Left kidney (tissue), 1 donor: ENCODE measurements at regions not wholly inside any gene's neighbourhood (a gene's known extent, or its start where the extent isn't known, plus 50 kb on each side); places are given as distances from the start of the nearest gene placed in this dataset.

Experiments used
- DNase-seq: peaks from one replicate; pipeline ENCODE4 v3.0.0-alpha.2; 2013

DNA sequence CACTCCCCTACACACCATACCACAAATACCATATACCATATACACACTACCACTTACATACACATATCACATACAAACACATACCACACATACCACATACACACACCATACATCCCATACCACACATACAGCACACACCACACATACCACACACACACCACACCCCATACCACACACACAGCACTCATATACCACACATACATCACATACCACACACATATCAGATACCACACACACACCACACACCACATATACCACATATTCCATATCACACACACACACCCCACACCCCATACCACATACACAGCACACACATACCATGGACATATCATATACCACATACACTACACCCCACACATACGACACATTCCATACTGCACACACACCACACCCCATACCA lies 276.6 kb downstream of the GADD45G start:
- DNase-seq, result no peak

DNA sequence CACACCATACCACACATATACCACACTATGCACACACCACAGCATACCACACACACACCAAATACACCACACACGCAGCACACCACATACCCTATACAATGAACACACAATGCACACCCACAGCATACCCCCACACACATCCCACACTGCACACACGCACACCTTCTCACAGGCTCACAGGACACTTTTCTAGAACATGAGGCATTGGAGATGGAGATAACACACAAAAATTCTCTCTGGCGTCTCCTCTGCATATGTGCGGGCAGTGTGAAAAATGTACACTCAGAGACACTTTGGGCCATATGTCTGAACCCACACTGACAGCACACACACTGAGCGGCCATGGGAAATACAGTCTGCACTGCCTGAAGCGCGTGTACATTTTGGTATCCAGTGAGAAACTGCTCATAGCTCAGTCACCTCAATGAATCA lies 278.1 kb downstream of the GADD45G start:
- no peak for DNase-seq

DNA sequence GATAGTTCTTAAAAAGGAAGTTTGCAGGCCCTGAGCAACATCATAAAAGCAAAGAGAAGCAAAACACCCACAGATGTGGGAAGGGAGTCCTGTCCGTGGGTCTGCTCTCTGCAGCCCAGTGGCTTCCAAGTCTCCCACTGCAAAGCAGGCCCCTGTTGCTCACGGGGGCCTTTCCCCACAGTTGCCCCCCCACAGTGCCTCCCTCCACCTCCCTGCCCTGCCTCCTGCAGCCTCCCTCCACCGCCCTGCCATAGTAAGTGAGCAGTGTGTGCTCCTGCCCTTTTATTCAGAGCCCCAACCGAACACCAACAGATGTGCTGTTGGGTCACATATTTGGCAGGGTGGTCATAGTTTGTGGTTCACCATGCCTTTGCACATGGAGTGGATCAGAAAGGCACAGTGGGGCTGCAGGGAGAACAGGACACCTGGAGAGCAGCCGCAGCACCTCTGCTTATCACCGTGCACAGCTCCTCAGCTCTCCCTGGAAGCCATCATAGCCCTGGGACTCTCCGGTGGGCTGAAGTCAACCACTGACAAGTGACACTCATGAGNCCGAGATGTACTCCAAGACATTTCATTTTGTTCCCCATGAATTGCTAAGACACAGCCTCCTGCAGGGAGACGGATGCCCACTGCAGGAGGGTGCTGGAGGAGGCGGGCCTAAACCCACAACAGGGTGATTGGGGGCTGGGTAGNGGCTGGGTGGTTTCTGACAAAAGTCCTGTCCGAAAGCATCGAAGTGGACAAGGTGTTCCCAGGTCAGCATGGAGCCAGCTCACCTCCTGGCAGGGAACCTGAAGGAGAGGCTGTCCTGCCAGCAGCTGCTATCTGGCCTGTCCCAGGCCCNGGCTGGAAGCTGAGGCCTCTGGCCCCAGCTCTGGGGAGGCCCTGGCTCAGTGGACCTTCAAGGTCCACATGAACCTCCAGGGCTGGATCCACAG lies 278.9 kb downstream of the GADD45G start:
- no peak for DNase-seq

DNA sequence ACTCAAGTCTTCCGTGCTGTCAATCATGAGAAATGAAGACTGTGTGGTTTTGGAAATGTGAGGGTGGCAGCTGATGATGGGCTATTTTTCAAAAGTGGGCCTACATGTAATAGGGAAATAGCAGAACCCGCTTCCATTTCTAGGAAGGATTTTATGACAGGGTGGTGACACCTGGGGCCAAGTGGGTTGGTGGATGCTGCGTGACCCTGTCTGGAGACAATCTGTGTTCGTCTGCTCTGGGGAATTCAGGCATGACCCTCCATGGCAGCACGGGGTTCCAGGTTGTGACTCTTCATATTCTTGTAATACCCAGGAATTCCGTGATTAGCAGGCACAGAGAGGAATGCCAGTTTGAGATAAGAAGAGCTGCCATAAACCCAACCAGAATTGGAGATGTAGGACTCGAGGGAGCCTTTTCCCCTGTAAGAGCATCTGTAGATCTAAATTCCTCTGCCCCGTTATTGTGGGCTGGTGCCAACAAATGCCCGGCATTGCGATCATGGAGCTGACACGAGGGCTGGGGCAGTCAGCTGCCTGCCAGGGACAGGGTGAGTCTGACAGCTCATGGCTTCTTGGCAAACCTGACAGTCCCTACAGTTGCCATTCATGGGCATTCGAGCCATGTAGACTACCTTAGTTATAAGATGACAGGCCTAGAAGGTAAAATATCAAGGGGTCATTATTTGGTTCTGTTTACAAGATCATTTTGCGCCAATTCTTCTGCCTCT lies 279.7 kb downstream of the GADD45G start:
- DNase-seq, result no peak

DNA sequence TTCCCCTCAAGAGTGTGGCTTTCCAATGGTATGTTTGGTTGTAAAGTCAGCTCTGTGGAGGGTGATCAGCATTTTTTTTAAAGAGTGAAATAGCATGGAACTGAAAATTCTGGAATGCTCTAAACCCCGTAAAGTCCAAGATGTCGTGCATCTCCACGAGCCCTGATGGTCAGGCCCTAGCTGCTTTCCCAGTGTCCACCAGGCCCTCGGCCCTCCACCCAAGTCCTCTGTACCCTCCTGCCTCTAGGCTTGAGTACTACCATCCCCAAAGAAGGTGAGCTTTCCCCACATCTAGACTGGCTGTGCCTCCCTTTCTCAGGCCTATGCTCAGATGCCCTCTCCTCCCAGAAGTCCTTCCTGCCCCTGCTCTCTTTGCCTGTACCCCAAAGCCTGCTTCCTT lies 280.3 kb downstream of the GADD45G start:
- no peak for DNase-seq

DNA sequence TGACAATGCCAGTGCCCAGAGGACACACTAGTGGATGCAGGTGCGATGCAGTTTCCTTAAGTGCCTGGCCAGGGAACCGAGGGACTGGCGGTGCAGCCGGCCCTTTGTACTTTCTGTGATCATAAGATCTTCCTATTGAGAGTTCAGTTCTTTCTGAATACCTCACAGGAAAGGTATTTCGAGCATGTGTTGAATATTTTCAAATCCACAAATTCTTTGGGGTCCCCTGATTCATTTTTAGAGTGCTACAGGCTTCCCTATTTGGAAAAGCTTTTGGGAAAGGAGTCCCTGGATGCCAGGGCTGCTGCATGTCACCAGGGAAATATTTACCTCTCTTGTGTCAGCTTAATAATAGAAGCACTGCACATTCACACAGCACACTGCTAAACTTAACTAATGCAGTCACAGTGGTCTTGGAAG lies 281.5 kb downstream of the GADD45G start:
- DNase-seq, result no peak

DNA sequence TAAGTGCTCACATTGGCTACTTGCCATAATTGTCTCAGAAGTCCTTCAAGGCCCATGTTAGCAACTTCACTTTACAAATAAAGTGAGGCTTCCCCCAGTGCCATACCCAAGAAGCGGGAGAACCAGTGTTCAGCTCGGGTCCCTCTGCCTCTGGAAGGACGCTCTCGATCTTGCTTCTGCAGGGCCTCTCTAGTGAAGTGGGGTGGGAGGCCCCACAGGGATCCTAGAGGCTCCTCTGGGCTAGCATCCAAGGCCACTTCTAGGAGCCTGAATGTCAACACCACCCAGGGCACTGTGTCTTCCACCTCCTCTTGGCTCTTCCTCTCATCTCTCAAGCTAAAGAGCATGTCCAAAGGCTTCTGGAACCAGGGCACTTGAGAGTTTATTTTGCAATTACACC lies 282.5 kb downstream of the GADD45G start:
- no peak for DNase-seq

DNA sequence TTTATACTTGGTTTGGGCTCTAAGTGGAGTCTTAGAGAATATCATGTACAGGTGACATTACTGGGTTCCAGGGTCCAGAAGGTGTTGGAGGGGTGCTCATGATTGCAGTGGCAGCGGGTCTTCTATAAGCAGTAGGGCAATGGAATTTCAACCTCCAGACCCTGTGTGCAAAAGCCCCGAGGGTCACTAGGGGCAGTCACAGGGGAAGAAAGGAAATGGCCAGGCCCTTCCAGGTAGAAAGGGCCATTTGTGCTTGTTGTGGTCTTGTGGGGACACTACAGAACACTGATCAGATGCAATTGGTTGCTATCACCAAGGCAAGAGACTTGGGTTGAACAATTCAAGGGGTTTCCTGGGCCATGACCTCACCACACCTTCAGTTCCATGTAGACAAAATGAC lies 283.4 kb downstream of the GADD45G start:
- DNase-seq, result no peak

DNA sequence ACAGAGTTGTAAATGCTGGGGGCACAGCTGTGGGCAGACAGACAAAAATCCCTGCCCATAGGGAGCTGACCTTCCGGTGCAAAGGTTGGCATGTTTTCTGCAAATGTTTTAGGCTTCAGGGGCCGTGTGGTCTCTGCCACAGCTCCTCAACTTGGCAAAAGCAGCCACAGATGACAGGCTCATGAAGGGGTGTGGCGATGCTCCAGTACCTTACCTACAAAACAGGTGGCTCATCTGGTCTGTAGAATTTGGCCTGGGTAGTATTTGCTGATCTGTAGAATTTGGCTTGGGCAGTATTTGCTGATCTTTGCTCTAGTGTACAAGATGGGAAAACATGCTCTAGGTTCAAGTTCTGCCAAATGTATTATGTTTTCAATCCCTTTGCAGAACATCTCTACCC lies 283.9 kb downstream of the GADD45G start:
- no peak for DNase-seq

DNA sequence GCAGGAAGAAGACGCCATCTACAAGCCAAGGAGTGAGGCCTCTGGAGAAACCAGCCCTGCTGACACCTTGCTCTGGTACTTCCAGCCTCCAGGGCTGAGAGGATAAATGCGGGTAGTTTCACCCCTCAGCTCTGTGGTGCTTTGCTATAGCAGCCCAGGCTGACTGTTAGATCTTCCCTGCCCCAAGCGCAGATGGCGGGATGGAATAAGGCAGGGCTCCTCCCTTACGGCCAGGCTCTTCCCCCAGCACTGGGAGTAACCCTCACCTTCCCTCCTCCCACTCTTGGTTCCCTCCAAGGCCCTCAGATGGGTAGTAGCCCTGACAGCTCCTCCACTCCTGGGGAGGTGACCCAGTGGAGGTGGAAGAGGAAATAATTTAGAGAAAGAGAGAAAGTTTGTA lies 285.1 kb downstream of the GADD45G start:
- no peak for DNase-seq

DNA sequence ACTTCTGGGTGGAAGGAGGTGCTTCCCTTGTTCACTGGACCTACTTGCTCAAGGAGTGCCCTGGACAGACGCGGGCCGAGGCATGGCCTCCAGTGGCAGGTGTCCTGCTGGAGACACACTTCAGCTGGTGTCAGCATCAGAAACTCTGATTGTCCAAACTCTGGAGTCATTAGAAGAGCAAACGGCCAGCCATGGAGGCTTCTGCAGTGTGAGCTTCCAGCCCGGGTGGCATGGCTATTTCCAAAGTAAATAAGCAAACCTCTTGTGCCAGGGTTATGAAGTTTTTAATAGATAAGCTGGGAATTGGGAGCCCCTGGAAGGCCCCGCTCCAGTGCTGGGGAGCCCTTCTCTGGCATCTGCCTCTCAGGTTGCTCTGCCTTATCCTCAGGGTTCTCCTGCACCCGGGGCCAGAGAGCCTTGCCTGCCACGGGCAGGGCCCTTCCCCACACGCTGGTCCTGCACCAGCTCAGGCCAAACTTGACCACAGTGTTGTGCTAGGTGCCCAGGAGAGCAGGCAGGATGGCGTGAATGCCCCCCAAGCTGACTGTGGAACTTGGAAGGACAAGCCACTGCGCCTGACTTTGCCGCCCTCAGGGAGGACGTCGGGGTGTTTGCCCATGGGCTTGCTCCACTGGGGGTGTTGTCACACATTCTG lies 285.6 kb downstream of the GADD45G start:
- DNase-seq, result no peak

DNA sequence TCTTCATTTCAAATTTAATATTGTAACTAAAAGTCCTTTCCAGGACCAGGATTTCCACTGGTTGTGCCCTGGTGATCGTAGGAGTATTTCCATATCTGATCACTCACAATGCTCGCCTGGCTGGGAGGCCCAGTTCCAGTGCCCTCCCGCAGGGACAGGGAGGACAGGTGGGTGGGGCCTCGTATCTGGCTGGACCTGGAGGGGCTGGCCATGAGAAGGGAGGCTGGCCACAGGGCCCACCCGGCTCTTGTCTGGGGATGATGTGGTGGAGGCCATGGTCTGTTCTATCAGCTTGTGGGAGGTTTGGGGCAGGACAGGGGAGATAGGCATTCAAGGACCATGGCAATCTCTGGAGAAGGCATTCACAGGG lies 286.4 kb downstream of the GADD45G start:
- DNase-seq, result no peak

DNA sequence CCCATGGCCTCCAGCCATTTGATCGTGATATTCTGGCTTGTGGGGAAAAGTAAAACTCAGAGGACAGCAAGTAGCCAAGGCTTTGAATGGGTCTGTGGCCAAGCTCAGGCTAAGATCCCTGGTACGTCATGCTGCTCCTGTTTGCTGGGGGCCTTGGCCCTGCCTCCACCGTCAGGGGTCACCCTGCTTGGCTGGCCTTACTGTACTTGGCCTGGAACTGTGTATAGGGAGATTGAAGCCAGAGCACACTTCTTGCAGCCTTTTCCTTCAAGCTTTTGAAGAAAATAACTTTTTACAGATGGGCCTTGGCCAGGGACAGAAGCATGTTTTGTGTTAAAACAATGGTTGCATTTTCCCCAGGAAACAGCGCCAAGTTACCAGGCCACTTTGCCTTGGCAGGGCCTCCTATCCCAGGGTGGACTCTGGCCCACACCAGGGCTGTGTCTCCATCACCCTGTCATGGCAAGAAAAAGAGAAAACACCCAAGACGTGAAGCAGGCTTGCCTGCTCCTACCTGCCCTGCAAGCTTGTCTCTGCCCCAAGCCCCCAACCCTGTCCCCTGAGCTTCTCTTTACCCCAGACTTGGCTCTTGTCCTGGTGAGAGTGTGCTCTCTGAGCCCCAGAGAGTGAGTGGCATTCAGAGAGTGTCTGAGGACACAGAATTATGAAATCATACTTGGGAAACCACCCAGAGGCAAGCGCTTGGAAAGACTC lies 286.9 kb downstream of the GADD45G start:
- DNase-seq, result no peak

DNA sequence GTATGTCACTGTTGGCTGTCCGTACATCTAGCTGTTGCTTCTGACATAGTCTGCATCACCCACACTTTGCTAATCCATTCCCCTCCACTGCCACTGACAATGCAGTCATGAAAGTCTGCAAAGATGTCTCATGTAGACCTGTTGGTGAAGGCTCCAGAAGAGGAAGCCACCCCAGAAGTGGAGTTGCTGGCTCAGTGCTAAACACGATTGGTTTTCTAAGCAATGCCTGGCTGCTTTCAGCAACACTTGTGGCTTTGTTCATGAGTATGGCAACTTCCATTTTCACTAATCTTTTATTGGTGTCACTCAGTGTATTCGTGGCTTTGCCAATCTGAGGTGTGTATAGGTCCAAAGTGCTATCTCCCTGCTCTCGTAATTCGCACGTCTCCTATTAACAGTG lies 288.1 kb downstream of the GADD45G start:
- DNase-seq, result no peak

DNA sequence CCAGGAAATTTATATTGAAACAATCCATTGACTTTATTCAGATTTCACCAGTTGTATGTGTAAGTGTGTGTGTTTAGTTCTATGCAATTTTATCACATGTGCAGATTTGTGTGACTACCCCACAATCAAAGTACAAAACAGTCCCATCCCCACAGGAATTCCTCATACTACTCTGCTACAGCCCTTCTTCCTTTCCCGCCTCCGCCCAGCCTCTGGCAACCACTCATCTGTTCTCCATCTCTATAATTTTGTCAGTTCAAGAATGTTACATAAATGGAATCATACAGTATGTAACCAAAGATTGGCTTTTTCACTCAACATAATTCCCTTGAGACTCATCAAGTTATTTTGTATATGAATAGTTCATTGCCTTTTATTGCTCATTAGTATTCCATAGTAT lies 289.1 kb downstream of the GADD45G start:
- DNase-seq, result no peak

DNA sequence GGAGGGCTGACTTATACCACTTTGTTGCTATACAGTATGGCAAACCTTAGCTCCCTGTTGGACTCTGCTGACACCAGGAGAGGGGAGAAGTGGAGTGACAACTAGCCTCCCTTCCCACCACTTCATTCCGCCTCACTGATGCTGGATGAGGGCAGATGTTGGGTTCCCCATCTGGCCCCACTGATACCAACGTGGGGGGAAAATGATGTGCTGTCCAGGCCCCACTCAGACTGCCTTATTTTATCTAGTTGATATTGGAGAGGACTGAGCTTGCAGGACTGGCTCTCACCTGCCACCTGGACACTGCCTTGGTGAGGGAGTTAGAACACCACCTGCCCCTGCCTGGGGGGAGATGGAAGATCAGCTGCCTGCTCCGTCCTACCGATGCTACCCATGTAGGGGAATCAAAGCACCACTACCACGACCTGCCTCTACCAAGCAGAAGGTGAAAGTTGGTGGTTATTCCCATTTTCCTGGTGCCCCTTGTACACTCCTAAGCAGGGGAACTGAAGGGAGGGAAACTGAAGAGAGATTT lies 292.1 kb downstream of the GADD45G start:
- no peak for DNase-seq

DNA sequence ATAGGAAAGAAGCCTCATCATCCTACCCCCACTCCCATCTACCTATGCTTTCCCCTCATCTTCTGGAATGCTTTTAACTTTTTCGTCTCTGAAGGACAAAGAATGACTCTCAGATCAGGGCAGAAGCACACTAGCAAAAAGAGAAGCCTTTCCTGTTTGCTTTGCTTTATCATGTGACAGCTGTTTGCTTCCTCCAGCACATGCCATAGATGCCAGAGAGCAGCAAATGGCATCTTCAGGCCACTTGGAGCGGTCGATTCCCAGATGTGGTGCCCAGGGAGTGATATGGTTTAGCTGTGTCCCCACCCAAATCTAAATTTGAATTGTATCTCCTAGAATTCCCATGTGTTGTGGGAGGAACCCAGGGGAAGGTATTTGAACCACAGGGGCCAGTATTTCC lies 294.8 kb downstream of the GADD45G start:
- DNase-seq, result no peak

DNA sequence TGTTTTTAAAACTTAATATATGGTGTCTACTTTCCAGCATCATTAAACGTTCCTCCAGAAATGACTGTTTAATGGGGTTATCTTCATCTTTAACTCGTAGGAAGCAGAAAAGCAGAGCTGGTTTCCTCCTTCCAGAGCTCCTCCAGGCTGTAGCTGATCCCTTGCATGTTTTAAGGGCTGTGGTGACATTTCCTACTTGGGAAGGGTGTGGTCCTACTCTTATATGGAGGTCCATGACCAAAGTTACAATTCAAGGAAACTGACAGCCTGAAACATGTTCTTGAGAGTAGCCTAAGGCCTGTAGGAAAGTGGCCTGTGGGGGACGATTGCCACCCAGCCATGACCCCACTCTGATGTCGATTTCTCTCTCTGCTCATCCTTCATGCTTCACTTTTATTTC lies 297.1 kb downstream of the GADD45G start:
- DNase-seq, result no peak

DNA sequence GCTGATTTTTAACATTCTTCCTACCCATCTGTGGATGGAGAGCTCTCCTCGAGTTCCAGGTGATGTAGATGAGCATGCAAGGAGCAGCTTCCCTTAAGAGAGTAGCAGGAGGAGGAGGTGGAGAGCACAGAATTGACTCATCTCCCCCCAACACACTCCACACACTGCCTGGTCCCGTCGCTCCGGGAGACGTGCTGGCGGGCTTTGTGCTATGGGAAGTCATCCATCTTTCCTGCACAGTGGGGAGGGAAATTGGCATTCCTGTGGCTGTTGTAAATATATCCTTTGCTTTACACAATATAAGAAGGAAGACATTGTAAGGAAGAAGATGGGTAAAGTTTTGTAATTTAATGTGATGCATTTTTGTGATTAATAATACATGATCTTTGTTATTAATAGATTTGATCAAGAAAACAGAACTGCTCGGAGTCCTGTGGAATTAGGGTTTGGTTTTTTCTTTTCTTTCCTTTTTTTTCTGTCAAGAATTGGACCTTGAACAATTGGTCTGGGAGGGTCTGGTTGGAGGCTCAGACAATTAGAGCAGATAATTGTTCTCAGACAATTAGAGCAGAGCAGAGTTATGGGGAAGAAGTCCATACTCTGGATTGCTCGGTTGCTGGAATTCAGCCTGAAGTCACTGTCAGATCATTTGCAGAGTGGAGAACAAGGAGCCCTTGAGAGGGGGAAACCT lies 297.8 kb downstream of the GADD45G start:
- no peak for DNase-seq

DNA sequence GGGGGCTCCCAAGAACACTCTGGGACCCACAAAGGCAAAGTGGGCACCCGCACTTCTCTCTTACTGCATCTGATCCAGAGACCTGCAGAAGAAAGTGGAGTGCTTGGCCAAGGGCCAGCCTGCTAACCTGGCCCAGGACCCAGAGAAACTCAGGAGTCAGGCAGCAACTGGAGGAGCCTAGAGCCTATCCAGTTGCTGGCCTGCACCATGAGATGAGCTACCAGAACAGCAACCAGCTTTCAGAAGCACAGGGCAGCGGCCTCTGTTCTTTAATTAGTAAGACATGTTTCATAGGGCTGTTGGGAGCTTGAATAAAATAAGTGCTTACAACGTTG lies 298.3 kb downstream of the GADD45G start:
- no peak for DNase-seq

DNA sequence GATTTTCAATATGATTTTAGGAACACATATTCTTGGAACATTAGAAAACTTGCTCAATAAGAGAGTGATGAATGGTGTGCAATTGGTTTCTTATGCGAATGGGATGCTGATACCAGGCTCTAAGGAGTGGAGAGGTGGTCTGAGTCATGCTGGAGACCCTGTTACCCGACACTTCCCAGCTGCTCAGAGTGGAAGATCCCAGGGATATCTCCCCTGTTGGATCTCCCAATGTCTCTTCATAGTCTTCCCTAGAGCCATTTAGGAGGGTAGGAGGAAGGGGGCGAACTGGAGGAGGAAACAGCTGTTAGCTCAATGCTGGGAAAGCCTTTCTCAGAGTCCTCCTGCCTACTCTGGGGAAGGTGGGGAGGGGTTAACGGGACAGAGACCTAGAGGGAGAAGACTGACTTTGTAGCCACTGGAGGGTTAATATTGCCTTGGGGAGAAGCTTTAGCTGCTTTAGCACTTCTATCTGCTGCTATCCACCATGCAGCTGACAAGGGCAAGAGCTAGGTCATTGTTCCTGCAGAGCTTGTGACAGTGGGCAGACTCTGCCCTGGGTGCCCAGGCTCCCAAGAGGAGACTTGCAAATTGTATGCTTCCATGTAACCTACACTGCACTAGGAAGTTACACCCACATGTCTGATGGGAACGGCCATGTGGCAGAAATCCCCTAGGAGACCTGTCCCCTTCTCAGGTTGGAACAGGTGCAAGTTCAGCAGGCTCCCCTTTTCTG lies 301.0 kb downstream of the GADD45G start:
- DNase-seq, result no peak
